Kidney (tissue), 13 donors: ENCODE measurements at regions not wholly inside any gene's neighbourhood (a gene's known extent, or its start where the extent isn't known, plus 50 kb on each side); places are given as distances from the start of the nearest gene placed in this dataset.

Experiments
- DNase-seq, 5 donors: peaks; one replicate each; pipeline ENCODE4 v3.0.0-alpha.2; 2013 to 2020
- FAIRE-seq: peaks from 2 replicates; lab custom pipeline; 2012; peaks lifted over from hg19 to GRCh38; lab: Jason Lieb, UNC
- H3K27ac ChIP-seq, 2 donors: one replicate each; pipeline ENCODE4 v1.7.0; 2013; ENCODE audit warnings: low read depth in 2 of 2, low read length in 2 of 2, inconsistent platforms in 1 of 2
- H3K27me3 ChIP-seq: one replicate; pipeline ENCODE4 v1.7.1; 2013; ENCODE audit warnings: low read length, inconsistent platforms; ENCODE audit not compliant: control insufficient read depth, insufficient read depth
- H3K36me3 ChIP-seq, 3 donors: one replicate each; pipeline versions ENCODE4 v1.7.0 to v1.7.1; 2013; ENCODE audit warnings: low read length in 3 of 3, control low read depth in 1 of 3, inconsistent platforms in 1 of 3; ENCODE audit not compliant: insufficient read depth in 3 of 3, control insufficient read depth in 2 of 3
- H3K4me1 ChIP-seq, 3 donors: one replicate each; pipeline versions ENCODE4 v1.7.0 to v1.7.1; 2013; ENCODE audit warnings: low read length in 3 of 3, inconsistent platforms in 1 of 3, low read depth in 1 of 3; ENCODE audit not compliant: control insufficient read depth in 2 of 3, insufficient read depth in 2 of 3
- H3K4me3 ChIP-seq, 3 donors: one replicate each; pipeline versions ENCODE4 v1.7.0 to v1.8.1; 2013; ENCODE audit warnings: low read length in 3 of 3, control low read depth in 1 of 3, inconsistent platforms in 1 of 3
- H3K9ac ChIP-seq, 3 donors: one replicate each; pipeline versions ENCODE4 v1.7.0 to v1.7.1; 2013; ENCODE audit warnings: low read length in 3 of 3, control low read depth in 1 of 3, inconsistent platforms in 1 of 3
- H3K9me3 ChIP-seq, 3 donors: one replicate each; pipeline versions ENCODE4 v1.7.0 to v1.7.1; 2013; ENCODE audit warnings: low read length in 3 of 3, control low read depth in 1 of 3, inconsistent platforms in 1 of 3; ENCODE audit not compliant: control insufficient read depth in 2 of 3, insufficient read depth in 1 of 3
- CTCF ChIP-seq: IDR thresholded peaks from 3 replicates; pipeline ENCODE4 v1.5.1; 2012; ENCODE audit warnings: mild to moderate bottlenecking, moderate library complexity, borderline replicate concordance; ENCODE audit not compliant: insufficient read depth; ENCODE audit errors: extremely low read depth
- intact Hi-C: fragments of 100-400 bp; cut with DNase I; formaldehyde crosslinking; loops from one replicate; pipeline ENCODE4 v1.11.1; 2022
- donor health status: control.
- donor health status: control.
- donor health status: control.
- donor health status: control.
- donor health status: control.
- donor health status: DM: yes; HTN: yes; CAD: no.
- donor health status: Normal renal cell carcinoma (clear cell type).

DNA sequence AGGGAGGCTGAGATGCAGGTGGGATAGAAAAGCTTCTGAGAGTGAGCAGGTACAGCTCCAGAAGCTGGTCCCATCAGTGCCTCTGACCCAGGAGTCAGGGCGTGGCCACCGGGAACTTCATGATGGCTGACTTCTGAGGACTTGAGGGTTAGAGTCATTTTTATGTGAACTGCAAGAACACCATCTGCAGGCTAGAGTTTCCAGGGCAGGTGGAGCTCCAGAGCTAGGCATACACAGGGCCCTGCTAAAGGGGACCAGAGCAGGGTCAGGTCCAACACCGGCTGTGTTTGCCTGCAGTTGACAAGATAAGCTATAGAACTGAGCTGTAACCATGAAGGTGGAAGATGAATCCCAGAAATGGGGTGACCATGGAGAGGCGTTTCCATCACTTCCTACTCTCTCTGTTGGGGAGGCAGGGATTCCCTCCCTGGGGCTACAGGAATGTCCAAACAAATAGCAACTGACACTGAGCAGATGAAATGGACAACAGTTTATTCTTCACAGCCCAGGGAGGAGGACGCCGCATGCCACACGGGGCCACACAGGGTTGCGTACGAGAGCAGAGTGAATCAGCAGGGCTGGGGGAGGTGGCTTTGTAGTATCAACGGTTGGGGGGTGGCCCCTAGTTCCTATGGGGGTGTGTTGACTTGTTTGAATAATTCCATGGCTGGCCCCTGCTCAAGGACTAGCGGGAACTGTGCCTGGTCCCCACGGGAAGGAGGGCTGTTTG, 77.6 kb upstream of the ZNF516 start:
- intact Hi-C loops, result no loop called here
- Histone ChIP-seq H3K4me1 (no peaks in the 10 kb centered on the region), H3K27me3 (no peaks in the 10 kb centered on the region), H3K4me3 (no peak overlapping the region), H3K27ac (no peak overlapping the region), H3K9me3 (no peaks in the 10 kb centered on the region), H3K9ac (no peak overlapping the region), H3K36me3 (no peaks in the 10 kb centered on the region)
- DNase-seq (no peak), FAIRE-seq (no peak)
- no peak for TF ChIP-seq CTCF

DNA sequence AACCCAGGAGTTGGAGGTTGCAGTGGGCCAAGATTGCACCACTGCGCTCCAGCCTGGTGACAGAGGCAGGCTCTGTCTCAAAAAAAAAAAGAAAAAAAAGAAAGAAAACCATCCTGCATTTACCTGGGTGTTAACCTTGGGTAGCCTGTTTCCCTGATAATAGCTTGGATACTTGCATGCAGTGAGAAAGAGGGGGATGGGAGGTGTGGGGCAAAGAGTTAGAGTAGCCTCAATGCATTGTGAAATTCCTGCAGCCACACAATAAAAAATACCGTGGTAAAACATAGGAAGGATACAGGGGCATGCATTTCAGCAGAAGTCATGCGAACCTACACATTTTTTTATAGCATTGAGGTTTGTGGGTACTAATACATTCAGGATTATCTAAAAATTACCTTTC, 76.6 kb upstream of the ZNF516 start:
- FAIRE-seq, result no peak
- intact Hi-C loops, result no loop called here
- Histone ChIP-seq H3K27me3 (no peaks in the 10 kb centered on the region), H3K4me1 (no peaks in the 10 kb centered on the region), H3K27ac (no peak overlapping the region), H3K4me3 (no peak overlapping the region), H3K9me3 (no peaks in the 10 kb centered on the region), H3K9ac (no peak overlapping the region), H3K36me3 (no peaks in the 10 kb centered on the region)
- DNase-seq, result no peak
- TF ChIP-seq CTCF, result no peak

- FAIRE-seq, result no peak
- TF ChIP-seq CTCF, result no peak
- Histone ChIP-seq H3K36me3 (no peaks in the 10 kb centered on the region), H3K9me3 (no peaks in the 10 kb centered on the region), H3K4me3 (no peak overlapping the region), H3K27me3 (no peaks in the 10 kb centered on the region), H3K27ac (no peak overlapping the region), H3K9ac (no peak overlapping the region), H3K4me1 (no peaks in the 10 kb centered on the region)
- no peak for DNase-seq
- intact Hi-C loops, result no loop called here
These were observed 75.8 kb upstream of the ZNF516 start for GRCh38 chr18:76570856-76571255.
